Right atrium auricular region (tissue), 2 donors: ENCODE measurements at regions not wholly inside any gene's neighbourhood (a gene's known extent, or its start where the extent isn't known, plus 50 kb on each side); places are given as distances from the start of the nearest gene placed in this dataset.

Experiments used
- DNase-seq: peaks from one replicate; pipeline ENCODE4 v3.0.0-alpha.2; 2019; ENCODE audit warnings: low spot score
- H3K27ac ChIP-seq, 2 donors: fragments of 200-600 bp; sonication (generic); 1 replicate in 1 of 2; 2 replicates in 1 of 2; pipeline ENCODE4 v1.5.1; 2016 to 2019
- H3K27me3 ChIP-seq, 2 donors: fragments of 200-600 bp; sonication (generic); one replicate each; pipeline versions ENCODE4 v1.5.1 to v1.6.0; 2017 to 2019
- H3K36me3 ChIP-seq: fragments of 200-600 bp; sonication (generic); one replicate; pipeline ENCODE4 v1.5.1; 2016
- H3K4me1 ChIP-seq, 2 donors: fragments of 200-600 bp; sonication (generic); one replicate each; pipeline versions ENCODE4 v1.5.1 to v1.6.0; 2017 to 2019
- H3K4me3 ChIP-seq, 2 donors: fragments of 200-600 bp; sonication (generic); 1 replicate in 1 of 2; 2 replicates in 1 of 2; pipeline ENCODE4 v1.5.1; 2017 to 2019; ENCODE audit warnings: mild to moderate bottlenecking in 1 of 2, moderate library complexity in 1 of 2
- H3K9me3 ChIP-seq, 2 donors: fragments of 200-600 bp; sonication (generic); one replicate each; pipeline ENCODE4 v1.5.1; 2019
- TF ChIP-seq, protein P1 (sequence below), 2 donors: fragments of 200-600 bp; sonication (generic); IDR thresholded peaks; one replicate each; pipeline ENCODE4 v1.5.1; 2019; ENCODE audit warnings: antibody characterized with exemption in 2 of 2

DNA sequence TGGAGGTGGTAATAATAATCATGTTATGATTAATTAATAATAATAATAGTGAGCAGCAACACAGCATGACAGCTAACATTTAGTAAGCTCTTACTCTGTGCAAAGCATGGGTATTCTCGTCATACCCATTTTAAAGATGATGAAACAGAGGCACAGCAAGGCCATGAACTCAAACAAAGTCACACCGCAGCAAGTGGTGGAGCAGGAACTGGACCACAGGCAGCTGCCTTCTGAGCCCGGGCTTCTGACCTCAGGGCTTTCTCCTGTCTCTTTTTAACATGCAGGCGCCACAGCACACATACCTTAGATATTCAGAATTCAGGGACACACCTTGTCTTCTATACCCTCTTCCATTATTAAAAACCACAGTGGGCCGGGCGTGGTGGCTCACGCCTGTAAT is 50.7 kb upstream of the SPATA12 start:
- TF ChIP-seq, protein P1, sequence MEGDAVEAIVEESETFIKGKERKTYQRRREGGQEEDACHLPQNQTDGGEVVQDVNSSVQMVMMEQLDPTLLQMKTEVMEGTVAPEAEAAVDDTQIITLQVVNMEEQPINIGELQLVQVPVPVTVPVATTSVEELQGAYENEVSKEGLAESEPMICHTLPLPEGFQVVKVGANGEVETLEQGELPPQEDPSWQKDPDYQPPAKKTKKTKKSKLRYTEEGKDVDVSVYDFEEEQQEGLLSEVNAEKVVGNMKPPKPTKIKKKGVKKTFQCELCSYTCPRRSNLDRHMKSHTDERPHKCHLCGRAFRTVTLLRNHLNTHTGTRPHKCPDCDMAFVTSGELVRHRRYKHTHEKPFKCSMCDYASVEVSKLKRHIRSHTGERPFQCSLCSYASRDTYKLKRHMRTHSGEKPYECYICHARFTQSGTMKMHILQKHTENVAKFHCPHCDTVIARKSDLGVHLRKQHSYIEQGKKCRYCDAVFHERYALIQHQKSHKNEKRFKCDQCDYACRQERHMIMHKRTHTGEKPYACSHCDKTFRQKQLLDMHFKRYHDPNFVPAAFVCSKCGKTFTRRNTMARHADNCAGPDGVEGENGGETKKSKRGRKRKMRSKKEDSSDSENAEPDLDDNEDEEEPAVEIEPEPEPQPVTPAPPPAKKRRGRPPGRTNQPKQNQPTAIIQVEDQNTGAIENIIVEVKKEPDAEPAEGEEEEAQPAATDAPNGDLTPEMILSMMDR (IDR thresholded peaks at IDR 0.05): no peak
- Histone ChIP-seq H3K9me3 (no peaks in the 10 kb centered on the region), H3K27me3 (no peaks in the 10 kb centered on the region), H3K27ac (no peak overlapping the region), H3K36me3 (no peaks in the 10 kb centered on the region), H3K4me1 (peaks cover 0 to 38% of the 10 kb centered on the region in 2 donors), H3K4me3 (no peak overlapping the region)
- DNase-seq: no peak

DNA sequence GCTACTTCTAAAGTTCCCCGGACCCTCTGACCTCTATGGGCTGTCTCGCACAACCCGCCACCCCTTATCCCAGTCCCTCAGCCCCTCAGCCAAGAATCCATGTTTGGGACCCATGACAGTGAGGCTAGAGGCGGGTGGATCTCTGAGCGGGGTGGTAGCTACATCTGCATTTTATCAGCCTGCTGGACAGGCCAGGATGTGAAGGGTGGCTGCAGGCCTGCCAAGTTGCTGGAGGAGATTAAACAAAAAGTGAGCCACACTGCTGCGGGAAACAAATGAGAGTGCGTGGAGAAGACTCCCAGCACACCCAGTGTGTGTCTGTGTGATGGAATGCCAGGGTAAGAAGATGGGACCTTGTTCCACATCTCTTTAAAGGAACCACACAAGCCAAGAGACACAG is 51.1 kb upstream of the SPATA12 start:
- peak overlapping the region in 1 of 2 donors; percentile 80 for H3K27ac ChIP-seq
- peaks cover 0 to 38% of the 10 kb centered on the region in 2 donors for H3K4me1 ChIP-seq
- no peaks in the 10 kb centered on the region for H3K9me3 ChIP-seq
- no peaks in the 10 kb centered on the region for H3K27me3 ChIP-seq
- TF ChIP-seq, protein P1 (IDR thresholded peaks at IDR 0.05): no peak
- no peak for DNase-seq
- no peaks in the 10 kb centered on the region for H3K36me3 ChIP-seq
- H3K4me3 ChIP-seq: no peak overlapping the region

DNA sequence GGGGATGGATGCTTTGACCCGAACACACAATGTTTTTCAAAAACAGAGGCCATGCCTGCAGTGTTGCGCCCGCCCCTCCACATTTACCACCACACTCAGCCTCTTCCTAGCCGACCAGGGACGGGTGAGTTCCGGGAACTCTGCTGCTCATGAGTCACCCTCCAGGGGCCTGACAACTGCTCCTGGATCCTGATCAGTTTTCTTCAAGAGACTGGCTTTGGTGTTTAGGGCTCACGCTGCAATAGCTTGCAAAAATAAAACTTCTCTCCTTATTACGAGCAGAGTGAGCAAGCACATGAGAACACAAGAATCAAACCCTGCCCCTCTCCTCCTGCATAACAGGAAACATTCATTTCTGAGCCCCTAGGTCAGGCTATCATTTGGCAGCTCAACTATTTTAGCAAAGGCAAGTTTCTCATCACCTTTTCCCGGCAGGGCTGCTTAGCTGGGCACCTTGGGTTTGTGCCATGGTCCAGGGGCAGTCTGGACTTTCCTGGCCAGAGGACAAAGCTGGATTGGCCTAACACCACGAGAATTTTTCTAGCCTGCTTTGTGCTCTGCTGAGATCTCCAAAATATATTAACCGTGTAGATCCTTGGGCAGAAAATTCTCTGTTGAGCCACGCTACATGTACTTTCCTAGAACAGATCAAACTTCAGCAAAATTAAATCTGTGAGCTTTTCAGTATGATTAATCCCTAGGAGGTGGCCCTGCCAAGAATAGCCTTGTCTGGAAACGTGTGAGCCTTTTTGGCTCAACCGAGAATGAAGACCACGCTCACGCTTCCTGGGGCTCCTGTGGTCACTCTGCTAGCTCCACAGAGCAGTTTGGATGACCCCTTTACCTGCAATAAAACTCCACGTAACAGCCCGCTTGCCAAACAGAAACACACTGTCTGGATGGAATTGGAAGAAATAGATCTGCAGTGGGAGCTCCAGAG is 52.7 kb upstream of the SPATA12 start:
- H3K4me1 ChIP-seq: peaks cover 0 to 38% of the 10 kb centered on the region in 2 donors

DNA sequence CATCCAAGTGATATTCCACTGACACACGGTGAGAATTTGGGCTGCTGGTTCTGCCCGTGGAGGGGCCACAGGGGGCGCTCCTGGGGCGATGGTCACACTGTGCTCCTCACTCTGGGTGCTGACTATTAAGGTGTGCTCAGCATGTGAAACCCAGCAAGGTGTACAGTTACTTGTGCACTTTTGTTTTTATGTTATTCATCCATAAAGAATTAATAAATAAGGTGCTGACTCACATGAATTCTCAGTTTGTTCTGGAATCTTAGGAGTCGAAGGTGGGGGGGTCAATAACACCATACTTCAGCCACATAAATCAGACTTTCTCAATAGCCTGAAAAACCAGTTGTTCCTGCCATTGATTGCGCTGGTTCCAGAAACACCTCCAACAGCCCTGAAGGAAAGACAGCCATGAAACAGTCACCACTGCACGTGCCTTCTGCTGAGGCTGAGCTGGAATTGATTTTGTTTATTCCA is 53.5 kb upstream of the SPATA12 start:
- peaks cover 0 to 38% of the 10 kb centered on the region in 2 donors for H3K4me1 ChIP-seq
- no peaks in the 10 kb centered on the region for H3K27me3 ChIP-seq
- TF ChIP-seq, protein P1 (IDR thresholded peaks at IDR 0.05): peak in 1 of 2 donors; percentile 33
- no peaks in the 10 kb centered on the region for H3K36me3 ChIP-seq
- DNase-seq: no peak
- peak overlapping the region; percentile 72 to 80 for H3K27ac ChIP-seq
- no peaks in the 10 kb centered on the region for H3K9me3 ChIP-seq
- H3K4me3 ChIP-seq: no peak overlapping the region

More for the DNA sequence above, 52.7 kb upstream of the SPATA12 start:
- Histone ChIP-seq H3K4me3 (no peak overlapping the region), H3K27me3 (no peaks in the 10 kb centered on the region), H3K27ac (peak overlapping the region; percentile 72 to 80), H3K36me3 (no peaks in the 10 kb centered on the region), H3K9me3 (no peaks in the 10 kb centered on the region)
- DNase-seq: peak; percentile 84
- TF ChIP-seq, protein P1 (IDR thresholded peaks at IDR 0.05): no peak

DNA sequence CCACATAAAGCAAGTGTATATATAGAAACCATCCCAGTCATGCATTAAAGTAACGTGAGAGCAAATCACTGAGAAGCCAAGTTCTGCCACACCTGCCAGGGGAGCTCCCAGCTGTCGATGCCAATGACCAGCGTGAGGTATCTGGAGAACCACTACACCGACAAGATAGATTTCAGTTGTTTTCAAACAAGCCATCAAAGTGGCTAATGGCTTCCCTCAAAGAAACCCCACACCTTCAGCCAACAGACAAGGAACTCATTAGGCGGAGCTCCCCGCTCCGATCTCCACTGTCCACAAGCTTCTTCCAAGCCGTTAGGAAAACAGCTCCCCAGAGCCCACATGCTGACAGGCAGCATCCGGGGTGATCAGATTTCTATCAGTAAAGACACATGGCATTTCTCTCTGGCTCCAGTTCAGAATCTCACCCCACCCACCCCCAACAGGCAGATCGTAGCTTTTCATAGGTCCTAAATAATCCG is 54.2 kb upstream of the SPATA12 start:
- no peak for DNase-seq
- Histone ChIP-seq H3K36me3 (no peaks in the 10 kb centered on the region), H3K4me1 (peaks cover 0 to 38% of the 10 kb centered on the region in 2 donors), H3K27ac (peak overlapping the region; percentile 72 to 80), H3K4me3 (no peak overlapping the region), H3K9me3 (no peaks in the 10 kb centered on the region), H3K27me3 (no peaks in the 10 kb centered on the region)
- TF ChIP-seq, protein P1 (IDR thresholded peaks at IDR 0.05): no peak
